ENCODE measurements at regions not wholly inside any gene's neighbourhood (a gene's known extent, or its start where the extent isn't known, plus 50 kb on each side); places are given as distances from the start of the nearest gene placed in this dataset.

GRCh38 chr6:167237438-167238145 is 53.5 kb upstream of the UNC93A start:
- peak overlapping the region; percentile 96 for H3K27ac Mint-ChIP-seq
- peaks cover 68% of the 10 kb centered on the region for H3K36me3 Mint-ChIP-seq
- DNase-seq (ENCODE audit: low spot score) (no peak), ATAC-seq (peak; percentile 5)
- peaks cover 78% of the 10 kb centered on the region for H3K4me1 Mint-ChIP-seq
- H3K4me3 Mint-ChIP-seq, result no peak overlapping the region
- H3K27me3 Mint-ChIP-seq (ENCODE audit: low read depth), result no peaks in the 10 kb centered on the region
- ChIA-PET CTCF (interaction anchor here (0.6 to 1.6 kb wide), 2 partner anchors 11 to 113 kb away, joined by 3 to 4 read pairs; no protein-coding TSS in a partner anchor), POLR2A (no interaction called here)
- no peaks in the 10 kb centered on the region; the same call in 1 of the 2 replicates for H3K9me3 Mint-ChIP-seq
- TF ChIP-seq SMAD4 (CRISPR knock-in tag; IDR thresholded peaks at IDR 0.05) (no peak), AR (CRISPR knock-in tag; IDR thresholded peaks at IDR 0.05) (peak; percentile 36; the same call in 1 of the 2 replicates), JUN (CRISPR knock-in tag; IDR thresholded peaks at IDR 0.05) (no peak), ZNF121 (CRISPR knock-in tag; IDR thresholded peaks at IDR 0.05) (no peak), HMGA2 (CRISPR knock-in tag; IDR thresholded peaks at IDR 0.05) (no peak), EMX1 (CRISPR knock-in tag; IDR thresholded peaks at IDR 0.05) (0 out of 2 replicates have a peak, but pooled peaks have one; percentile 21), JAZF1 (CRISPR knock-in tag; IDR thresholded peaks at IDR 0.05) (no peak), NFATC4 (CRISPR knock-in tag; IDR thresholded peaks at IDR 0.05) (0 out of 2 replicates have a peak, but pooled peaks have one; percentile 19)
- TF ChIP-seq, protein P1, sequence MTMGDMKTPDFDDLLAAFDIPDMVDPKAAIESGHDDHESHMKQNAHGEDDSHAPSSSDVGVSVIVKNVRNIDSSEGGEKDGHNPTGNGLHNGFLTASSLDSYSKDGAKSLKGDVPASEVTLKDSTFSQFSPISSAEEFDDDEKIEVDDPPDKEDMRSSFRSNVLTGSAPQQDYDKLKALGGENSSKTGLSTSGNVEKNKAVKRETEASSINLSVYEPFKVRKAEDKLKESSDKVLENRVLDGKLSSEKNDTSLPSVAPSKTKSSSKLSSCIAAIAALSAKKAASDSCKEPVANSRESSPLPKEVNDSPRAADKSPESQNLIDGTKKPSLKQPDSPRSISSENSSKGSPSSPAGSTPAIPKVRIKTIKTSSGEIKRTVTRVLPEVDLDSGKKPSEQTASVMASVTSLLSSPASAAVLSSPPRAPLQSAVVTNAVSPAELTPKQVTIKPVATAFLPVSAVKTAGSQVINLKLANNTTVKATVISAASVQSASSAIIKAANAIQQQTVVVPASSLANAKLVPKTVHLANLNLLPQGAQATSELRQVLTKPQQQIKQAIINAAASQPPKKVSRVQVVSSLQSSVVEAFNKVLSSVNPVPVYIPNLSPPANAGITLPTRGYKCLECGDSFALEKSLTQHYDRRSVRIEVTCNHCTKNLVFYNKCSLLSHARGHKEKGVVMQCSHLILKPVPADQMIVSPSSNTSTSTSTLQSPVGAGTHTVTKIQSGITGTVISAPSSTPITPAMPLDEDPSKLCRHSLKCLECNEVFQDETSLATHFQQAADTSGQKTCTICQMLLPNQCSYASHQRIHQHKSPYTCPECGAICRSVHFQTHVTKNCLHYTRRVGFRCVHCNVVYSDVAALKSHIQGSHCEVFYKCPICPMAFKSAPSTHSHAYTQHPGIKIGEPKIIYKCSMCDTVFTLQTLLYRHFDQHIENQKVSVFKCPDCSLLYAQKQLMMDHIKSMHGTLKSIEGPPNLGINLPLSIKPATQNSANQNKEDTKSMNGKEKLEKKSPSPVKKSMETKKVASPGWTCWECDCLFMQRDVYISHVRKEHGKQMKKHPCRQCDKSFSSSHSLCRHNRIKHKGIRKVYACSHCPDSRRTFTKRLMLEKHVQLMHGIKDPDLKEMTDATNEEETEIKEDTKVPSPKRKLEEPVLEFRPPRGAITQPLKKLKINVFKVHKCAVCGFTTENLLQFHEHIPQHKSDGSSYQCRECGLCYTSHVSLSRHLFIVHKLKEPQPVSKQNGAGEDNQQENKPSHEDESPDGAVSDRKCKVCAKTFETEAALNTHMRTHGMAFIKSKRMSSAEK (CRISPR knock-in tag; IDR thresholded peaks at IDR 0.05; ENCODE audit: borderline replicate concordance), result no peak

DNA sequence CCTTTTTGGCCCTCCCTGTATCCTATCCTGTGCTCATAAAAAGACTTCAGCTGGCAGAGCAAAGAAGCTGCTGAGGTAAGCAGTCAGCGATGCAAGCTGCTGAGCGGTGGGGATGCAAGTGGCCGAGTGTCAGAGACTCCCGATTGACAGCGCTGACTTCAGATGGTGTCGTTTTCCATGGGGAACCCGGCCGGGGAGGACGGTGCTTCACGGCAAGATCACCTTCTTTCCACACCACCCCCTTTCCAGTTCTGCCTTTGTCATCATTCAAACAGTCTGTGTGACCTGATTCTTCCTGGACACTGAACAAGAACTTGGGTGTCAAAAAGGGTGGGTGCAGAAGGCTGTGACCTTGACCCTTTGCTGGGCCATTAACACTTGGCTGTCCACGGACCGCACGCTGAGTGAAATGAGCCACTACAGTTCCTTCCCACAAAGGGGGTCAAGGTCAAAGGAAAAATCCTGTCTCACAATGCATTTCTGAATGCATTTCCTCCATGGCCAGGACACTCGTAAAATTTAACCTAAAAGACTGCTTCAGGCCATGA is 52.9 kb upstream of the UNC93A start:
- Mint-ChIP-seq H3K27ac (peak overlapping the region; percentile 96), H3K9me3 (no peaks in the 10 kb centered on the region; the same call in 1 of the 2 replicates), H3K4me1 (peaks cover 78% of the 10 kb centered on the region), H3K4me3 (no peak overlapping the region), H3K36me3 (peaks cover 66% of the 10 kb centered on the region), H3K27me3 (ENCODE audit: low read depth) (no peaks in the 10 kb centered on the region)
- DNase-seq (ENCODE audit: low spot score), result no peak
- CTCF ChIA-PET, result interaction anchor here (0.6 to 1.6 kb wide), 2 partner anchors 10 to 113 kb away, joined by 3 to 4 read pairs; no protein-coding TSS in a partner anchor
- POLR2A ChIA-PET, result interaction anchor here (0.7 kb wide), 1 partner anchor 8 kb away, joined by 5 read pairs; no protein-coding TSS in a partner anchor
- ATAC-seq, result peak; percentile 7
- no peak for TF ChIP-seq ZNF416 (CRISPR knock-in tag; IDR thresholded peaks at IDR 0.05)
- peak; percentile 18; the same call in 1 of the 2 replicates for TF ChIP-seq MAX (CRISPR knock-in tag; IDR thresholded peaks at IDR 0.05)
- TF ChIP-seq ETV6 (CRISPR knock-in tag; IDR thresholded peaks at IDR 0.05), result 0 out of 2 replicates have a peak, but pooled peaks have one; percentile 60
- TF ChIP-seq EMX1 (CRISPR knock-in tag; IDR thresholded peaks at IDR 0.05), result 0 out of 2 replicates have a peak, but pooled peaks have one; percentile 22
- TF ChIP-seq ATF1 (CRISPR knock-in tag; IDR thresholded peaks at IDR 0.05), result 0 out of 2 replicates have a peak, but pooled peaks have one; percentile 24
- no peak for TF ChIP-seq TCF7 (CRISPR knock-in tag; IDR thresholded peaks at IDR 0.05; ENCODE audit: low read depth)
- TF ChIP-seq ZMAT4 (CRISPR knock-in tag; IDR thresholded peaks at IDR 0.05), result no peak
- TF ChIP-seq ESRRA (CRISPR knock-in tag; IDR thresholded peaks at IDR 0.05; ENCODE audit: borderline replicate concordance), result 0 out of 2 replicates have a peak, but pooled peaks have one; percentile 35
